ENCODE measurements at regions not wholly inside any gene's neighbourhood (a gene's known extent, or its start where the extent isn't known, plus 50 kb on each side); places are given as distances from the start of the nearest gene placed in this dataset.
A peak's percentile ranks its signal among the peaks of the same experiment; 100 is the strongest.

- DNase-seq (ENCODE audit: extremely low read depth, low read depth), result no peak
- TF ChIP-seq CTCF (IDR thresholded peaks at IDR 0.05; ENCODE audit: low read depth, low read length), result no peak
These were observed 171.0 kb upstream of the FOXP2 start for GRCh38 chr7:114243646-114244045.

- no peak for TF ChIP-seq CTCF (IDR thresholded peaks at IDR 0.05; ENCODE audit: low read depth, low read length)
- DNase-seq (ENCODE audit: extremely low read depth, low read depth), result no peak
These were observed 171.6 kb upstream of the FOXP2 start for GRCh38 chr7:114242992-114243507.

GRCh38 chr7:114229246-114229645 lies 185.4 kb upstream of the FOXP2 start:
- DNase-seq (ENCODE audit: extremely low read depth, low read depth), result no peak
- TF ChIP-seq CTCF (IDR thresholded peaks at IDR 0.05; ENCODE audit: low read depth, low read length), result no peak

- DNase-seq (ENCODE audit: extremely low read depth, low read depth), result no peak
- no peak for TF ChIP-seq CTCF (IDR thresholded peaks at IDR 0.05; ENCODE audit: low read depth, low read length)
These were observed 188.8 kb upstream of the FOXP2 start for GRCh38 chr7:114225784-114226183.

GRCh38 chr7:114218283-114218682 lies 196.3 kb upstream of the FOXP2 start:
- no peak for DNase-seq (ENCODE audit: extremely low read depth, low read depth)
- TF ChIP-seq CTCF (IDR thresholded peaks at IDR 0.05; ENCODE audit: low read depth, low read length), result no peak

GRCh38 chr7:114217026-114217806 lies 197.4 kb upstream of the FOXP2 start:
- DNase-seq (ENCODE audit: extremely low read depth, low read depth), result no peak
- peak; percentile 11; the same call in 1 of the 2 replicates for TF ChIP-seq CTCF (IDR thresholded peaks at IDR 0.05; ENCODE audit: low read depth, low read length)

- DNase-seq (ENCODE audit: extremely low read depth, low read depth), result no peak
- no peak for TF ChIP-seq CTCF (IDR thresholded peaks at IDR 0.05; ENCODE audit: low read depth, low read length)
These were observed 200.1 kb upstream of the FOXP2 start for GRCh38 chr7:114214466-114214865.
